Astrocyte (in vitro differentiated cells and primary cell): ENCODE measurements at regions not wholly inside any gene's neighbourhood (a gene's known extent, or its start where the extent isn't known, plus 50 kb on each side); places are given as distances from the start of the nearest gene placed in this dataset.

Experiments used
- DNase-seq: peaks from one replicate; pipeline ENCODE4 v3.0.0-alpha.2; 2010; ENCODE audit warnings: low read depth
- FAIRE-seq: peaks from 2 replicates; lab custom pipeline; 2011; peaks lifted over from hg19 to GRCh38; lab: Jason Lieb, UNC
- H2AFZ ChIP-seq: 2 replicates; pipeline ENCODE4 v1.6.0; 2012; ENCODE audit warnings: low read depth, low read length, inconsistent platforms
- H3K27ac ChIP-seq: 2 replicates; pipeline ENCODE4 v1.5.1; 2011; ENCODE audit warnings: low read depth, low read length, inconsistent platforms
- H3K27me3 ChIP-seq: 2 replicates; pipeline ENCODE4 v1.6.0; 2011; ENCODE audit warnings: low read length, inconsistent platforms; ENCODE audit not compliant: insufficient read depth
- H3K36me3 ChIP-seq: 2 replicates; pipeline ENCODE4 v1.5.1; 2011; ENCODE audit warnings: low read length, inconsistent platforms; ENCODE audit not compliant: insufficient read depth
- H3K4me1 ChIP-seq: 2 replicates; pipeline ENCODE4 v1.5.1; 2011; ENCODE audit warnings: low read length, inconsistent platforms; ENCODE audit not compliant: insufficient read depth
- H3K4me2 ChIP-seq: 2 replicates; pipeline ENCODE4 v1.6.0; 2012; ENCODE audit warnings: low read length, inconsistent platforms
- H3K4me3 ChIP-seq: 2 replicates; pipeline ENCODE4 v1.5.1; 2011; ENCODE audit warnings: low read depth, mild to moderate bottlenecking, low read length, inconsistent platforms; ENCODE audit not compliant: insufficient read depth
- H3K79me2 ChIP-seq: 2 replicates; pipeline ENCODE4 v1.6.0; 2012; ENCODE audit warnings: mild to moderate bottlenecking, low read length, inconsistent platforms; ENCODE audit not compliant: insufficient read depth
- H3K9ac ChIP-seq: 2 replicates; pipeline ENCODE4 v1.6.0; 2012; ENCODE audit warnings: mild to moderate bottlenecking, low read length, inconsistent platforms
- H3K9me3 ChIP-seq: 2 replicates; pipeline ENCODE4 v1.5.1; 2012; ENCODE audit warnings: low read depth, mild to moderate bottlenecking, low read length, inconsistent platforms; ENCODE audit not compliant: insufficient read depth
- H4K20me1 ChIP-seq: 2 replicates; pipeline ENCODE4 v1.6.0; 2012; ENCODE audit warnings: low read length, inconsistent platforms; ENCODE audit not compliant: insufficient read depth
- H3K27ac Mint-ChIP-seq: one replicate; pipeline ENCODE4 v1.8.0; 2021; ENCODE audit warnings: mild to moderate bottlenecking, mixed read lengths; ENCODE audit not compliant: unreplicated experiment
- H3K27me3 Mint-ChIP-seq: one replicate; pipeline ENCODE4 v1.8.0; 2021; ENCODE audit warnings: low read depth, mixed read lengths; ENCODE audit not compliant: unreplicated experiment
- H3K36me3 Mint-ChIP-seq: one replicate; pipeline ENCODE4 v1.8.0; 2021; ENCODE audit warnings: low read depth, mixed read lengths; ENCODE audit not compliant: unreplicated experiment
- H3K4me1 Mint-ChIP-seq: one replicate; pipeline ENCODE4 v1.8.0; 2021; ENCODE audit warnings: low read depth, mixed read lengths; ENCODE audit not compliant: unreplicated experiment
- H3K4me3 Mint-ChIP-seq: one replicate; pipeline ENCODE4 v1.8.0; 2021; ENCODE audit warnings: mild to moderate bottlenecking, moderate library complexity, mixed read lengths; ENCODE audit not compliant: unreplicated experiment
- H3K9me3 Mint-ChIP-seq: one replicate; pipeline ENCODE4 v1.8.0; 2021; ENCODE audit warnings: mild to moderate bottlenecking, mixed read lengths; ENCODE audit not compliant: unreplicated experiment
- CTCF ChIP-seq: IDR thresholded peaks from 2 replicates; pipeline ENCODE4 v1.5.1; 2011; ENCODE audit warnings: low read depth, mild to moderate bottlenecking, inconsistent platforms, low read length, moderate library complexity; ENCODE audit not compliant: insufficient read depth
- EZH2 ChIP-seq: IDR thresholded peaks from 2 replicates; pipeline ENCODE4 v1.6.1; 2012; ENCODE audit warnings: mild to moderate bottlenecking, low read length, inconsistent platforms; ENCODE audit not compliant: insufficient read depth

- no peak overlapping the region for H3K27ac Mint-ChIP-seq
Observed at GRCh38 chr11:15490535-15490934, 375.8 kb downstream of the INSC start.

DNA sequence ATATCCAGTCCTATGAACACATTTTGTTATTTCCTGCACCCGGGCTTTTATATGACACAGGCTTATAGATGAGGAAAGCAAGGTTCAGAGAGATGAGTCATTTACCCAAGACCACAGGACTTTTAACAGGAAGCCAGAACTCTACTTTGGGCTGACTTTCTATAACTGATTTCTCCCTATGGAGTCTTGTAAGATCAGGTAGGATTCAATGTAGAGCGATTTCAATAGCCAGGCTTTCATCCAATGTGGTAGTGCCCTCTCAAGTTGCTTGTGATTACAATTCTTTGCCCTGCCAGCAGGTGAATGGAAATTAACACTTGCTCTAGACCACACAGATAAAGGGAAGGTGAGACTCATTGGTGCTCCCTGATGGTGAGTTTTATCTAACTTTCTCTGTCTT, 378.3 kb downstream of the INSC start:
- DNase-seq (peak; percentile 46), FAIRE-seq (no peak)
- Mint-ChIP-seq H3K4me3 (no peak overlapping the region), H3K36me3 (no peaks in the 10 kb centered on the region), H3K27ac (peak overlapping the region; percentile 22), H3K27me3 (peaks cover 11% of the 10 kb centered on the region), H3K9me3 (no peaks in the 10 kb centered on the region), H3K4me1 (peaks cover 21% of the 10 kb centered on the region)
- no peaks in the 10 kb centered on the region for H3K4me1 ChIP-seq
- H3K9me3 ChIP-seq: no peaks in the 10 kb centered on the region
- no peaks in the 10 kb centered on the region for H3K27me3 ChIP-seq
- no peak overlapping the region for H2AFZ ChIP-seq
- no peak overlapping the region for H3K27ac ChIP-seq
- no peak overlapping the region for H3K4me3 ChIP-seq
- no peak overlapping the region for H3K4me2 ChIP-seq
- H3K36me3 ChIP-seq: no peaks in the 10 kb centered on the region
- H3K79me2 ChIP-seq: no peaks in the 10 kb centered on the region
- H3K9ac ChIP-seq: no peak overlapping the region
- H4K20me1 ChIP-seq: no peaks in the 10 kb centered on the region
- TF ChIP-seq CTCF (no peak), EZH2 (no peak)

More at GRCh38 chr11:15490535-15490934, 375.8 kb downstream of the INSC start:
- Histone ChIP-seq H3K79me2 (no peaks in the 10 kb centered on the region), H3K36me3 (no peaks in the 10 kb centered on the region), H3K4me3 (no peak overlapping the region), H3K4me1 (no peaks in the 10 kb centered on the region), H3K9me3 (no peaks in the 10 kb centered on the region), H3K4me2 (no peak overlapping the region), H3K9ac (no peak overlapping the region), H4K20me1 (no peaks in the 10 kb centered on the region), H3K27ac (no peak overlapping the region), H2AFZ (no peak overlapping the region), H3K27me3 (no peaks in the 10 kb centered on the region)
- TF ChIP-seq EZH2: no peak
- no peak for TF ChIP-seq CTCF
- Mint-ChIP-seq H3K36me3 (no peaks in the 10 kb centered on the region), H3K4me3 (no peak overlapping the region), H3K9me3 (no peaks in the 10 kb centered on the region), H3K27me3 (peaks cover 4% of the 10 kb centered on the region), H3K4me1 (peaks cover 21% of the 10 kb centered on the region)
- no peak for DNase-seq
- FAIRE-seq: no peak

- no peaks in the 10 kb centered on the region for H3K4me1 ChIP-seq
- FAIRE-seq: no peak
- Mint-ChIP-seq H3K4me1 (peaks cover 21% of the 10 kb centered on the region), H3K4me3 (no peak overlapping the region), H3K9me3 (no peaks in the 10 kb centered on the region), H3K36me3 (no peaks in the 10 kb centered on the region), H3K27me3 (peaks cover 15% of the 10 kb centered on the region), H3K27ac (peak overlapping the region; percentile 22)
- no peak for TF ChIP-seq CTCF
- TF ChIP-seq EZH2: no peak
- no peaks in the 10 kb centered on the region for H3K27me3 ChIP-seq
- H3K9me3 ChIP-seq: no peaks in the 10 kb centered on the region
- no peaks in the 10 kb centered on the region for H3K36me3 ChIP-seq
- no peak overlapping the region for H2AFZ ChIP-seq
- no peak overlapping the region for H3K27ac ChIP-seq
- H3K4me2 ChIP-seq: no peak overlapping the region
- DNase-seq: no peak
- H4K20me1 ChIP-seq: no peaks in the 10 kb centered on the region
- H3K4me3 ChIP-seq: no peak overlapping the region
- no peaks in the 10 kb centered on the region for H3K79me2 ChIP-seq
- no peak overlapping the region for H3K9ac ChIP-seq
Observed at GRCh38 chr11:15493921-15494620, 379.3 kb downstream of the INSC start.
